ENCODE measurements at regions not wholly inside any gene's neighbourhood (a gene's known extent, or its start where the extent isn't known, plus 50 kb on each side); places are given as distances from the start of the nearest gene placed in this dataset.

DNA sequence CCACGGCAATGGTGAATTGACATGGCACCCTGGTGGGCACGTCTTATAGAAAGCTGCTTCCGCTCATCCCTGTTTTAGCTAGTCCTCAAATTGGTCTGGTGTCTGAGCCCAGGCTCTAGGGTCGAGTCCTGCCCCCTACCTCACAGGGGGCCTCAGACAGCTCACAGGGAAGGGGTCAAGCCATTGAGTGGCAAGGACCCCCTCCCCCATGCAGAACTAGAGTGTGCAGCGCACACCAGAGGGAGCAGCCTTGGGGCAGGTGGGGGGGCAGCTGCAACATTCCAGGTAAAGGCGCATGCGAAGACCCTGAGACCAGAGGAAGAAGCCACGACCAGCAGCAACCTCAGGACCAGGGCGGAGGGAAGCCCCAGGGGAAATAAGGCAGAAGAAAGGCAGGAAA, 240.4 kb upstream of the PPP2R2D start:
- in situ Hi-C loops (cut with HindIII; ENCODE audit: low sequenced_read_pairs), result no loop called here

DNA sequence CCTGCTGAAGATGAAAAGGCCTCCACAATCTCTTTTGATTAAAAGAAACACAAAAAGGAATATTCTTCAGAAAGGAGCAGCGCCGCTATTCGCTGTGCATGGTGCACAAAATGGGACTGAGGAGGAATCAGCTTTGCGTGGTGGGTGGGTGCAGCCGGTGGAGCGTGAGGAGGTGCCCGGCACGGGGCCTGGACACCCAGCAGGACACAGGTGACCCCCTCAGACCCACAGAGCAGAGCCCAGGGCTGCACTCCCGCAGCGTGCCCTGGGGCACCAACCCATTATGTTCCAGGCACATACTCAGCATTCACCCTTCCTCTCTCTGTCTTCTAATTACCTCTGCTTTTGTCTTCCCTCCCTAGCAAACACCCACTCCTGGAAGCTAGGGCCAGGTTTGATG, 238.0 kb upstream of the PPP2R2D start:
- in situ Hi-C loops (cut with HindIII; ENCODE audit: low sequenced_read_pairs), result no loop called here

DNA sequence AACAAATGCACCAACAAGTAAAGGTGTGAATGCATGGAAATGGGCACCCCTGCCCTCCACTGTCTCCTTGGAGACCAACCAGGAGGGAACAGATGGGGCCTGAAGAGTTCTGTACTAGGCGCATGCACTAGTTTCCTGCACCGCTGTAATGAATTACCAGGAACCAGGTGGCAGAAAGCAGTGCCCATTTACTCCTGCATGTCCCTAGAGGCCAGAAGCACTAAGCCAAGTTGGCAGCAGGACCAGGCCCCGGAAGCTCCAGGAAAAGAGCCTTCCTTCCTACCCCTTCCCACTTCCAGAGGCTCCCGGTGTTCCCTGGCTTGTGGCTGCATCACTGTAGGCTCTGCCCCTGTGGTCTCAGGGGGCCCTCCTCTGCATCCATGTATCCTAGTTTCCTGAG, 237.5 kb upstream of the PPP2R2D start:
- in situ Hi-C loops (cut with HindIII; ENCODE audit: low sequenced_read_pairs), result no loop called here

DNA sequence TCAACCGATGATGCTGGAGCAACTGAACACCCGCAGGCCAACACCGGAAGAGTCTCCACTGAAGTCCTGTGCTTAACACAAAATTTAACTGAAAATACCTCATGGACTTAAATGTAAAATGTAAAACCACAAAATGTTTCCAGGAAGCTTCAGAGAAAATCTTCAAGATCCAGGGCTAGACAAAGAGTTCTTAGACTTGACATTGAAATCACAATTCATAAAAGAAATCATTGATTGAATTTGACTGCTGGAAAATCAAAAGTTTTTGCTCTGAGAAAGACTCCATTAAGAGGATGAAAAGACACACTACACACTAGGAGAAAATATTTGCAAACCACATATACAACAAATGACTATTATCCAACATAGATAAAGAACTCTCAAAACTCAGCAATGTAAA, 234.7 kb upstream of the PPP2R2D start:
- in situ Hi-C loops (cut with HindIII; ENCODE audit: low sequenced_read_pairs), result no loop called here

DNA sequence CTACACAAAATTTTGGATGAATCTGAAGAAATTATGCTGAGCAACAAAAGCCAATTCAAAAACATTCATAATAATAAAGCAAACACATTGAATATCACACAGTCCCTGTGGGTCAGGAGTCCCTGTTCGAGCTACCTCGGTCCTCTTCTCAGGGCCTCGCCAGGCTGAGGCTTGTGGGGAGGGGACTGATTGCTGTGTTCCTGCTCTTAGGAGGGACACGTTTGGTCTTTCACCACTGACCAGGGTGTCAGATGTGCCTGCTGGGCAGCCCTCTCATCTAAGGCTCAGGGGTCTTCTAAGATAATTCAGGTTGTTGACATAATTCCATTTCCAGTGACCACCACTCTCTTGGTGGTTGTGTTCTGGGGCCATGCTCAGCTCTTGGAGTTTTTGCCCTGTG, 233.8 kb upstream of the PPP2R2D start:
- in situ Hi-C loops (cut with HindIII; ENCODE audit: low sequenced_read_pairs), result no loop called here

DNA sequence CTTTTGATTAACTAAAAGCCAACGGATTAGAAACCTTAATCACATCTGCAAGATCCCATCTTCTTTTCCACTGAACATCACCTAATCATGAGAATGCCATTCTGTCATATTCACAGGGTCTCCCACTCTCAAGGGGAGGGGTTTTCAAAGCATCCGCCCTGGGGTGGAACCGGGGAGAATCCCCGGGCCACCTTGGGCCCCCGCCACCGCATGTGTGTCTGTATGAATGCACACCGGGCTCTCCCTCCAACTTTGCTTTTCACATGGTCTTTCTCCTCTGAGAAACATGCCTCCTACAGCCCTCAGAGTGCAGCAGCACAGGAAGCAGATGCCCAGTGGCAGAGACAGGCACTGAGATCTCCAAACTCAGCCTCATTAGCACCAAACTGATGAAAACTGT, 233.2 kb upstream of the PPP2R2D start:
- in situ Hi-C loops (cut with HindIII; ENCODE audit: low sequenced_read_pairs), result no loop called here

DNA sequence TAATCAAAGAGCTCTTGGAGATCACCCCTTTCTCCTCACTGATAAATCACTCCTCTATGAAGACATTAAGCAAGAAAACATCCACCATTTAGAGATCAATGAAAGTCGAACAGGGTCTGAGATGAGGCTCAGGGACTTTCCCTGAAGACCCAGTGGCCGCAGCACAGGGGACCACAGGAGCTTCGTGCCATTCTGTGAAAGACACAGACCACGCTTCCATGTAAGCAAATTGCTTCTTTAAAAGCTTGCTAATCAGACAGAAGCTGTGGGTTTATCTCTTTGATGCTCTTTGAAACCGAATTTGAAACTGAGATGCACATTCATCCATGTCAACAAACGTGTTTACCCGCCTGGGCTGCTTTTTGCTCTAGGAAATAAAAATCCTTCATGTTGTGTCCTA, 231.9 kb upstream of the PPP2R2D start:
- in situ Hi-C loops (cut with HindIII; ENCODE audit: low sequenced_read_pairs), result no loop called here

DNA sequence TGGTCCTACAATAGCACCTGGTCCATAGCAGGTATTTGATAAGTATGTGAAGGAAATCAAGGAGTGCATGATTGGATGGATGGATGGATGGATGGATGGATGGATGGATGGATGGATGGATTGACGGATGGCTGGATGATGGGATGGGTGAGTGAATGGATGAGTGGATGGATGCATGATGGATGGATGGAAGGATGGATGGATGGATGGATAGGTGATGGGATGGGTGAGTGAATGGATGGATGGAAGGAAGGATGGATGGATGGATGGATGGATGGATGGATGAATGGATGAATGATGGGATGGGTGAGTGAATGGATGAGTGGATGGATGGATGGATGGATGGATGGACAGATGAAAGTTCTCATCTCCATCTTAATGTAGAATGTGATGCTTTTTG, 231.0 kb upstream of the PPP2R2D start:
- in situ Hi-C loops (cut with HindIII; ENCODE audit: low sequenced_read_pairs), result no loop called here

DNA sequence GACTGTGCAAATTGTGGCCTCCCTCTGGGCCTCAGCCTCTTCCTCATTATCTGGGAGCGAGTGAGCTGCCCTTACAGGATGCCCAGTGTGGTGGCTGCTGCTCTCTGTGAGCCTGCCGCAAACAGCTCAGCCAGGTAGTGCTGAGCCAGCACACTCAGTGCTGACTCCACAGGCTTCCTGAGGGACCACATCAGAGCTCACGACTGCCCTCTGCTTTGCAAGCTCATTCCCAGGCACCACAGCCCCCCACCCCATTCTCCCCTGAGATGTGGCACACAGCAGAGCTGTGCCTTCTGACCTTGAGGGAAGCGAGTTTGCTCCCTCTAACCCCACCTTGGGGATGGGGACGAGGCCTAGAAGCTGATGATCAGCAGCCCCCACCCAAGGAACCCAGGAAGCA, 230.5 kb upstream of the PPP2R2D start:
- in situ Hi-C loops (cut with HindIII; ENCODE audit: low sequenced_read_pairs), result no loop called here

DNA sequence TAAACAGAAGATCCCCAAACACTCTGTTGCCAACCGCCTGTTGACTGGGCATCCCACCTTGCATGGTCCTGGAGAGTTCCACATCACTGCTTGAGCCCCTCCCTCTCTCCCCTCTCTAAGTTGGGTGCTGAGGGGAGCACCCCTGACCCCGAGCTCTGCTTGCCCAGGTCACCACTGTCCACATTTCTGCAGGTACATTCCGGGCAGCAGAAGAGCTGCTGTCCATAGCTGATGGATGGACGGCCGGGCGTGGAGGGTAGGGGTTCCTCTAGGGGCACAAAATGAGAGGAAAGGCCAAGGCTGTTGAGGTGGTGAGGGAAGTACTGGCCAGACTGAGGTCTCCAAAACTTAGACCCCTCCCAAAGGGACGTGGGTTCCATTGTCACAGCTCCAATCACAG, 227.4 kb upstream of the PPP2R2D start:
- in situ Hi-C loops (cut with HindIII; ENCODE audit: low sequenced_read_pairs), result no loop called here

DNA sequence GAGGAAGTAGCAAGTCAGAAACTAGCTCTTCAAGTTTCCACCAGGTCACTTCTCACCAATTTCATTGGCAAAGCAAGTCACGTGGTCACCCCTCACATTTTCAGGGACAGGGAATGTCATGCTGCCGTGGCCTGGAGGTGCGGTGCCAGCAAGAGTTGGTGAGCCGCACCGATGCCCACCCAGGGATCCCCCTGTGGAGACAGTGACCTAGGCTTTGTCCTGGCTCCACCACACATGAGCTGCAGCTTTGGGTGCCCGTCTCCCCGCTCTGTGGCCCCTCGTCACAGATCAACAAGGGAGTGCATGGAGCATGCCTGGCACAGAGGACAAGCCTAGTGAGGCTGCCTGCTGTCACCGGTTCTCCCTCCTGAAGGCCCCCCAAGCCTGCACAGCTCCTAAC, 226.7 kb upstream of the PPP2R2D start:
- in situ Hi-C loops (cut with HindIII; ENCODE audit: low sequenced_read_pairs), result no loop called here

DNA sequence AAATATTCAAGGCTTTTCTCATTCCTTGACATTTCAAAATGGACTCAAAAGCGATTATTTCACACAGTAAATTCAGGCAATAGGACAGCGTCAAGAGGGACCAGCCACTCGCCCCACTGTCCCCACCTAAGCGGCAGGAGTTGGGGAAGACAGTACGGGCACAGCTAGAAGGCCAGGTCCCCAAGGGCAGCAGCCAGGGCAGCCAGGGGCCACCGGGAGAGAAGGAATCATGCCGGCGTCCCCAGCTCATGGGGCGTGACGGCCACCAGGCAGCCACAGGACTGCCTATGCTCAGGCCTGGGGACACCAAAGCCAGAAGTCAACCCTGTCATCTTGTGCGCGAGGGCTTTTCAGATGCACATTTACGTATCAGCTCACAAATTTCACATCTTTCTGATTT, 225.7 kb upstream of the PPP2R2D start:
- in situ Hi-C loops (cut with HindIII; ENCODE audit: low sequenced_read_pairs), result no loop called here

DNA sequence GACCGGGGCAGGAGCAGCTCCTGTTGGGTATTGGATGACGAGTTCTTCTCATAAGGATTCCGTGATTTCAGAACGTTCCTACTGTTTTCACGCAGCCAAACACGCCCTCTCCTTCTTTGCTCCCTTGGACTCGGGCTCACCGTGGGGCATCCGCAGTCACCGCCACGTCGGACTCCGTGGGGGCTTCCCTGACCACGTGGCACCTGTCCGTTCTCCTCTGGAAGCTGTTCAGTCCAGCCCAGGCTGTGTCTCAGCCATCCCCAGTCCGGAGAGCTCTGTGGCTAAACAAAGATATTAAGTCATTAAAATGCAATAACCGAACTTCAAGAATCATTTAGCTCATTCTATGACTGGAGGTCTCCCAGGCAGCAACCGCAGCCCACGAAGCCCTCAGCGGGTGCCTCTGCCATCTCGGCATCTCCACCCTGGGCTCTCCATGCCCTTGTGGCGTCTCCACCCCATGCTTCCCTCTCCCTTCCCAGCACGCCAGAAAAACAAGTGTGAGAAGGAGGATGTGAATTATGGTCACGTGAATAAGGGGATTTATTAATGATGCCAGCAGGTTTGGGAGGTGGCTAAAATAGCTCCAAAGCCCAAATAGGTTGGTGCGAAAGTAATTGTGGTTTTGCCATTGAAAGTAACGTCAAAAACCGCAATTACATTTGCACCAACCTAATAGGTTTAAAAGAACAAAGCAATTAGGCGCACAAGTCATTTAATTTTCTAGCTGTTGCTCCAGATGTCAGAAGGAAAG, 224.6 kb upstream of the PPP2R2D start:
- in situ Hi-C loops (cut with HindIII; ENCODE audit: low sequenced_read_pairs), result no loop called here

DNA sequence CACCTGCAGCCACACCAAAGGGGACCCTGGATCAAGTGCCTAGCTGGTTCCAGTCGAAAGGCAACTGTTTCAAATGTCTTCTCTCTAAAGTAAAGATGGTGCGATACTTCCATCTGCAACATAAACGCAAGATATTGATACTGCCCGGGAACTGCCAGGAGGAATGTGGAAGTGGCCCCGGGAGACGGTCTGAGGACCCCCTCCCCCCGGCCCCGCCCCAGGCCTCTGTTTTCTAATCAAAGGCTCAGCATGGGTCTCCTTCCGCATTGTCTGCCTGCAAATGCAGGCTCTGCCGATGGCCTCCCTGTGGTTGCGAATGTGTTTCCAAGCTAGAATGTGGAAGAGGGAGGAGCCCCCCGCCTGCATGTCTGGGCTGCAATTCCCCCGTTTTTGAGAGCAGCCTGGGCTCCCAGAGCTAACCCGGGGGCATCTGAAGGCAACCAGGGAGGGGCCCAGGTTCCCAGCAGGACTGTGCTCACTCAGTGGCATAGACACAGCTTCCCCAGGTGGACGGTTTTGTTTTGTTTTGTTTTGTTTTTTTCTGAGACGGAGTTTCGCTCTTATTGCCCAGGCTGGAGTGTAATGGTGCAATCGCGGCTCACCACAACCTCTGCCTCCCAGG, 223.9 kb upstream of the PPP2R2D start:
- in situ Hi-C loops (cut with HindIII; ENCODE audit: low sequenced_read_pairs), result no loop called here

DNA sequence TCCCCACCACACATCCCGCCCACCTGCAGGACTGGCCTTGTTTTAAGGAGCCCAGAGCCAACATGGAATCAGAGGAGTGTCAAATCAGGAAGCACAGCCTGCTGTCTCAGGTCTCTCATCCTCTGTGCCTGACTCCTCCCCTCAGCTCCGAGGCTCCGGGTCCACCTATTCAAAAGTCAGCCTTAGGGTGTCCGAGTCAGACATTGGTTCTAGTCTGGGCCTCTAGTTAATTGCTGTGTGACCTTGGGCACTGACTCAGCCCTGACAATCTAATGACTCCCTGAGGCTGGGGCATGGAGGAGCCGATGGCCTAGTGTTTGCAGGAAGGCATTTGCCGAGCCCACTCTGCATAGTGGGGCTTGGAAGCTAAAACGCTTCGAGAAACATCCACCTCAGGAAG, 223.1 kb upstream of the PPP2R2D start:
- in situ Hi-C loops (cut with HindIII; ENCODE audit: low sequenced_read_pairs), result no loop called here

DNA sequence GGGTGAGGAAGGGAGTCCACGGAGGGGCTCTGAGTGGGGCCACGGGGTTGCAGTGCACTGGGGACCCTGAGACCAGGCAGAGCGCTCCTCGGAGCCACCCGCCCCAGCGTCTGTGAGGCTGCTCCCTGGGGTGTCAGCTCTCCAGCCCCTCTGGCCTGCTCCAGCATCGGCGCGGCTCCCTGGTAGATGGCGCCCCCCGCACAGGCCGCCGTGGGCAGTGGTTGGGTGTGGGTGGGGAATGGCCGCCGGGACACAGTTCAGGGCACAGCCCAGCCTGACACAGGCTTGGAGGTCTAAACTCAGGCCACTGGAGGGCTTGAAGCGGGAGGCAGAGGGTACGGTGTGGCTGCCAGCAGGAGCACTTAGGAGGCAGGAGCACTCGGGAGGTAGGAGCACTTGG, 222.6 kb upstream of the PPP2R2D start:
- in situ Hi-C loops (cut with HindIII; ENCODE audit: low sequenced_read_pairs), result no loop called here

DNA sequence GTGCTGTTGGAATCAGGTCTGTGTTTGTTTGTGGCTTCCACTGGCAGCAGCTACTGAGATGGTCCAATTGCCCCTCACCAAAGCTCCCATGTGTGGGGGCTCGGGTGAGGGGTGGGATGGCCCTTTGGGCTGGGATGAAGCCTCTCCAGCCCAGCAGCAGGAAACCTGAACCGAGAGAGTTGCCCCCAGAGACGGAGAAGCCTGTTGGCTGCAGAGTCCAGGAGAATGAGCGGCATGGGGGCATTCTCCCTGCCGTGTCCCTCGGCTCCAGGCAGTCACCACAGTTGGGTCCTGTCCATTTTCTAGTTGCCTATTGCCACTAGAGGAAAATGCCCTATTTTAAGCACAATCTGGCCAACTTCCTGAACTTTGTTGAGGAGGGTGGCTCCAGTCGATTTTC, 222.2 kb upstream of the PPP2R2D start:
- in situ Hi-C loops (cut with HindIII; ENCODE audit: low sequenced_read_pairs), result no loop called here

DNA sequence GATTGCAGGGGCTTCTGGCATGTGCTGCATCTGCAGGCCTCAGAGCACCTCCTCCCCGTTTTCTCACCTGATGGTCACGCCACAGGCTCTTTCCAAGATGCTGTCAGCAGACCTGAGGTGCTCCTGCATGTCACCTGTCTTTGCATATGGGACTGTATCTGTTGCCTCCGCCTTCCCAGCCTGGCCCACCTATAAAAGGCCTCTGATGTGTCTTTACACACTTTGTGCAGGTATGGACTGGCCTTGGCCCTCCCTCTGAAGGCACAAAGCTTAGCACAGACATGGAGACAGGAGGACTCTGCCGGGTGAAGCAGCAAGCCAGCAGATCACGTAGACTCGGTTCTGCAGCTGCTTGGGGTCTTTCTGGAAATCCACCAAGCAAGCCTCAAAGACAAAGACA, 220.9 kb upstream of the PPP2R2D start:
- in situ Hi-C loops (cut with HindIII; ENCODE audit: low sequenced_read_pairs), result no loop called here

DNA sequence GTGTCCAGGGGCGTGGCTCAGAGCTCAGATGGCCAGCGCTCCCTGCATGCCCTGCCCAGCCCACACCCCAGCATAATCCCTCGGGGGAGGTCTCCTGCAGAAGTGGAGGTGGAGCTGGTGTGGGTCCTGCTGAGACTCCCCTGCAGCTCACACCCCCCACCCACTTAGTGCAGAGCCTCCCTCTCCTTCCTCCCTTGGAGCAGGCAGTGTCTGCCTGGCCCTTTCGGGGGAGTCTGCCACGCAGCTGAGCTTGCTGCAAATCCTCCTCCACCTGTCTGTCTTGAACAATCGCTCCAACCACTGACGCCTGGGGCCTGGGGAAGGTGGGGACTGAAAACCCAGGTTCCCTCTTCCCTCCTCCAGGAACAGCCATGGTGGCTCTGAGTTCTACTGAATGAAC, 219.7 kb upstream of the PPP2R2D start:
- in situ Hi-C loops (cut with HindIII; ENCODE audit: low sequenced_read_pairs), result no loop called here

DNA sequence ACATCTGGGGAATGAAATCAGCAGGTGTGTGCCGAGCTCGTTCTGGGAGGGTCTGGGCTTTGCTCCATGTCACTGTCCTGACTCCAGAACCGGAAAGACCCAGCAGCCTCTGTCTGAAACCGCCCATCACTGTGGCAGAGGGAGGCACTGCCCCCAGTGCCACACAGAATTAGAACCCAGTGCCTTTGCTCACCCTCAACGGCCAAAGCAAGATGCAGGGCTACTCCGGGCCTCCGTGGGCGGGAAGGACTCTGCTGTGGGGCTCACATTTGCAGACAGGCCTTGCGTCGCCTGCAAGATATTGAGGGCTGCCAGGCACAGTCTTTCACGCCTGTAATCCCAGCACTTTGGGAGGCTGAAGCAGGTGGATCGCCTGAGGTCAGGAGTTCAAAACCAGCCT, 219.2 kb upstream of the PPP2R2D start:
- in situ Hi-C loops (cut with HindIII; ENCODE audit: low sequenced_read_pairs), result no loop called here

DNA sequence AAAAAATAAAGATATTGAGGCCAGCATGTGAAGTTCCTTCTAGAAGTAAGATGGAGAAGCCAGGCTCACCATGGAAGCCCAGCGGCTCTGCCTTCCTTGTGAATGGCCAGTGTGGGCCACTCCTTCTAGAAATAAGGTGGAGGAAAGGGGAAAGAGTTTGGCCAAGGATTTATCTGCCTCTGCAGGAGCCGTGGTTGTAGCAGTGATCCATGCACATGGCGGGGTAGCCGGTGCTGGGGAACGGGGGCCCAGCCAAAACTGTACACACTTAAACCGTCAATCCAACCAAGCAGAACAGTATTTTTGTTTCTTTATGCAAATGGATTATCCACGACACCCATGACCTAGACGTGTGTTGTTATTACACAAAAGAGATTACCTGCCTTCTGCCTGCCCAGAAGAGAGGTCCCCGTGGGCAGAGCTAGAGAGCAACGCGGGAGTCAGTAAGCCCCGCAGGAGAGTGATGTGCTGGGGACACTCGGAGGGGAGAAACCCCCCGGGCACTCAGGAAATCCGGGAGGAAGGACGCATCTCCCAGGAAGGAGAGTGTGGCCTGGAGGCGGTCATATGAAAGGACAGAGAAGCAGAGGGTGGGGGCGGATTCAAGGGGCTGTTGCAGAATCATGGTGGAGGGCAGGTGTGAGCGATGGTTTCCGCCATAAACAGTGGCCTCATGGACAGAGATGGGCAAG, 218.4 kb upstream of the PPP2R2D start:
- in situ Hi-C loops (cut with HindIII; ENCODE audit: low sequenced_read_pairs), result no loop called here

DNA sequence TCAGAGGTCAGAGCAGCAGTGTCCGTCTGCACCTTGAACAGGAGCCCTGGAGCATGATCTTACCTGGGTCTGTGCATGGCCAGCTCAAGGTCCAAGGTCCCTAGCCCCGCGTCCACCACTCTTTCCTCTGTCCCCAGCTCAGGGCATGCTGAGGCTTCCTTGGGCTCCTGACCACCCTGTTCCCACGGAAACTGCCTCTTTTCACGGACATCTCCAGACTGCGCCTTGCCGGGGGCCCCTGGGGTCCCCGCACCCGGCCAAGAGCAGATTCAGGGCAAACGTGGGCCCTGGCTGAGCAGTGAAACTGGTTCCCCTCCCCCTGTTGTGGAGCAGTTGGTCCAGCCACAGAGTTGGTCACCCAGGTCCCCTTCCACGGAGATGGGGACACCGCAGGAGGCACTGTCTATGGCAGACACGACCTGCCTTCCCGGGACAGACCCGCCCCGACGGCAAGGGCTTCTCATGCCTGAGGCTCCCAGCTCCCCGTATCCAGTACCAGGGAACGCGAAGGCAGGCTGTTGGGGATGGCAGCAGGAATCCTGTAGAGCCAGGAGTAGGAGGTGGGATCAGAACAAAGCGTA, 217.4 kb upstream of the PPP2R2D start:
- in situ Hi-C loops (cut with HindIII; ENCODE audit: low sequenced_read_pairs), result no loop called here
